ENCODE measurements at regions not wholly inside any gene's neighbourhood (a gene's known extent, or its start where the extent isn't known, plus 50 kb on each side); places are given as distances from the start of the nearest gene placed in this dataset.

GRCh38 chr1:168861421-168862004 is 132.5 kb upstream of the DPT start:
- TF ChIP-seq CTCF (IDR thresholded peaks at IDR 0.05; ENCODE audit: insufficient read depth, low read depth, low read length) = no peak
- TF ChIP-seq EZH2 (IDR thresholded peaks at IDR 0.05; ENCODE audit: insufficient read depth, low read length) = no peak

All from astrocyte (in vitro differentiated cells and primary cell).